Nephron progenitor cell (in vitro differentiated cells): ENCODE measurements at regions not wholly inside any gene's neighbourhood (a gene's known extent, or its start where the extent isn't known, plus 50 kb on each side); places are given as distances from the start of the nearest gene placed in this dataset.

ENCODE experiments used
- DNase-seq: peaks from one replicate; pipeline ENCODE4 v3.0.0; 2021
- H3K27ac Mint-ChIP-seq: 2 replicates; pipeline ENCODE4 v1.8.0; 2021; ENCODE audit warnings: mild to moderate bottlenecking, moderate library complexity, mixed read lengths
- H3K27me3 Mint-ChIP-seq: 2 replicates; pipeline ENCODE4 v1.8.0; 2021; ENCODE audit warnings: mild to moderate bottlenecking, low read depth, mixed read lengths; ENCODE audit not compliant: poor library complexity
- H3K36me3 Mint-ChIP-seq: 2 replicates; pipeline ENCODE4 v1.8.0; 2021; ENCODE audit warnings: low read depth, mixed read lengths
- H3K4me1 Mint-ChIP-seq: 2 replicates; pipeline ENCODE4 v1.8.0; 2021; ENCODE audit warnings: mixed read lengths
- H3K4me3 Mint-ChIP-seq: 2 replicates; pipeline ENCODE4 v1.8.0; 2021; ENCODE audit warnings: mild to moderate bottlenecking, moderate library complexity, mixed read lengths
- H3K9me3 Mint-ChIP-seq: 2 replicates; pipeline ENCODE4 v1.8.0; 2021; ENCODE audit warnings: mild to moderate bottlenecking, moderate library complexity, mixed read lengths
- TF ChIP-seq, protein P1 (sequence below): fragments of 200-600 bp; sonication (generic); IDR thresholded peaks from 2 replicates; pipeline ENCODE4 v1.5.0; 2021; ENCODE audit warnings: antibody characterized with exemption

DNA sequence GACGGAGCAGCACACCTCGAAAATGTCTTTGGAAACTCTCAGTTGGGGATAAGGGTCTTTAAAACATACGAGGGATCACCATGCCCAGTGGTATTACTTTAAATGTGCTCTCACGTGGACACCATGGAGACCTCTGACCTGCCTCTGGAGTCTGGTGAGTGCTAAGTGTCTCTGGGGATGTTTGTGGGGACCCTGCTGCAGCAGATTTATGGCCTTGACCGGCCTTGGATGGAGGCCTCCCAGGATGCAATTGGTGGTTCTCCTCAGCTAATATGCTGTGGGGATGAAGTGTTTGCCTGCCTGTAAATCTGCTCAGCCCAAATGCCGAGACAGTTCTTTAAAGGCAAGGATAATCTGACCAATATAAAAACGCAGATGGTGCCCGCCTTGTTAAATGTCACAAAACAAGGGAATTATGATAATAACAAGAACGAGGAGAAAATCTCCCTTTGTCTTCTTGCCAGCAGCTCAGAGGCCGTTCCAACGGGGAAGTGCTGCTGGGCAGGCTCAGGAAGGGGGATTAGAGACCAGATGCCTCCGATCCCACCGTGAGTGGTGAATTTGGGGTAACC lies 154.4 kb downstream of the ABCC12 start:
- DNase-seq = peak; percentile 65
- Mint-ChIP-seq H3K4me1 (peaks cover 48% of the 10 kb centered on the region), H3K4me3 (peak overlapping the region; percentile 51), H3K27ac (peak overlapping the region; percentile 70), H3K27me3 (peaks cover 5% of the 10 kb centered on the region), H3K36me3 (peaks cover 2% of the 10 kb centered on the region), H3K9me3 (peaks cover 5% of the 10 kb centered on the region)
- TF ChIP-seq, protein P1, sequence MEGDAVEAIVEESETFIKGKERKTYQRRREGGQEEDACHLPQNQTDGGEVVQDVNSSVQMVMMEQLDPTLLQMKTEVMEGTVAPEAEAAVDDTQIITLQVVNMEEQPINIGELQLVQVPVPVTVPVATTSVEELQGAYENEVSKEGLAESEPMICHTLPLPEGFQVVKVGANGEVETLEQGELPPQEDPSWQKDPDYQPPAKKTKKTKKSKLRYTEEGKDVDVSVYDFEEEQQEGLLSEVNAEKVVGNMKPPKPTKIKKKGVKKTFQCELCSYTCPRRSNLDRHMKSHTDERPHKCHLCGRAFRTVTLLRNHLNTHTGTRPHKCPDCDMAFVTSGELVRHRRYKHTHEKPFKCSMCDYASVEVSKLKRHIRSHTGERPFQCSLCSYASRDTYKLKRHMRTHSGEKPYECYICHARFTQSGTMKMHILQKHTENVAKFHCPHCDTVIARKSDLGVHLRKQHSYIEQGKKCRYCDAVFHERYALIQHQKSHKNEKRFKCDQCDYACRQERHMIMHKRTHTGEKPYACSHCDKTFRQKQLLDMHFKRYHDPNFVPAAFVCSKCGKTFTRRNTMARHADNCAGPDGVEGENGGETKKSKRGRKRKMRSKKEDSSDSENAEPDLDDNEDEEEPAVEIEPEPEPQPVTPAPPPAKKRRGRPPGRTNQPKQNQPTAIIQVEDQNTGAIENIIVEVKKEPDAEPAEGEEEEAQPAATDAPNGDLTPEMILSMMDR = no peak

DNA sequence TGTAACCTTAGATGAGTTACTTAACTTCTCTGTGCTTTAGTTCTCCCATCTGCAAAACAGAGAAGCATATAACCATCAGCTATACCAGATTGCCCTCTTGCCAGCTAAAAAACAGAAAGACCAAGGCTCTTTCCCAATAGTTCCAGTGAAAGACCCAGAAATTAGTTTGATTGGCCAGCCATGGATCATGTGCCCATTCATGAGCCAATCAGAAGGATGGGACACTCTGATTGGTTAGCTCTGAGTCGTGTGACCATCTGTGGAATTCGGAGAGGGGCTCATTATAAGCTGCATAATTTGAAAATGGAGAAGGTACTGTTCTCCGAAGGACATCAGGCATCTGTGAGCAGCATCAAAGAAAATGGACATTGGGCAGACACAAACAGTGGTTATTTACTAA lies 155.2 kb downstream of the ABCC12 start:
- no peak for DNase-seq
- Mint-ChIP-seq H3K4me3 (no peak overlapping the region), H3K27ac (no peak overlapping the region), H3K9me3 (no peaks in the 10 kb centered on the region), H3K27me3 (peaks cover 5% of the 10 kb centered on the region), H3K36me3 (no peaks in the 10 kb centered on the region), H3K4me1 (peaks cover 48% of the 10 kb centered on the region)
- TF ChIP-seq, protein P1 = no peak

DNA sequence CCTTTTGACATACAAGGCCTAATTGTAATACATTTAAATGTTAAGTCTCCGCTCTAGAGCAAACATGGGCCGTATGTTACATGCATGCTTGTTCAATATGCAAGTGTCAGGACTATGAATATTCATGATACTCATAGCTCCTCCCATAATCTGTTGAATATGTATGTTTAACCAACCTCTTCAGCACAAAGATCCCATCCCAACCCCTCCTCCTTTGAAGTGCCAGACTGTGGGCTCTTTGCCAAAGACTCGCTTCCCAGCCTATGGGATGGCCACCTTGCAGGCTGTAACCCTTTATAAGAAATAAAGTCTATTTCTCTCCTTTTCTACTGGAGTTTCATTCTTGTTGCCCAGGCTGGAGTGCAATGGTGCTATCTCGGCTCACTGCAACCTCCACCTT lies 156.2 kb downstream of the ABCC12 start:
- Mint-ChIP-seq H3K27ac (no peak overlapping the region), H3K27me3 (peaks cover 5% of the 10 kb centered on the region), H3K9me3 (peaks cover under 1% of the 10 kb centered on the region), H3K4me1 (peaks cover 43% of the 10 kb centered on the region), H3K4me3 (no peak overlapping the region), H3K36me3 (no peaks in the 10 kb centered on the region)
- TF ChIP-seq, protein P1 = no peak
- no peak for DNase-seq

DNA sequence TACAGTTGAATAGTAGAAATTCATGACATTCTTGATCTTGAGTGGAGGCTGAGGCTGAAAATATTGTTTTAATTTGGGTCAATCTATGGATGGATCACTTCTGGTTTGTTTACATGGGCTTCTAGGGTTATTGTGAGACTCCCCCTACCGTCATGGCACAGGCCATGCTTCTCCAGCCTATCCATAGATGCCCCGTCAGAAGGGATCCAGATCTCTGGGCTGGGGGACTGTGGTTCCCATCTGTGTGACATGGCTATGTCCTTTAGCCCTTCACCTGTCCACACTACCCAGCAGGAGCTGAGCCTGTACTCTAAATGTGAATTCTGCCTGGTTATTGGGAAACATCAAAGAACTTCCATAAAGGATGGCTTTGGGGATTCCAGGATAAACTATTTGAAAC lies 160.4 kb downstream of the ABCC12 start:
- H3K9me3 Mint-ChIP-seq = peaks cover 30% of the 10 kb centered on the region
- H3K27me3 Mint-ChIP-seq = peaks cover 12% of the 10 kb centered on the region
- H3K27ac Mint-ChIP-seq = no peak overlapping the region
- no peak overlapping the region for H3K4me3 Mint-ChIP-seq
- DNase-seq = no peak
- peaks cover 8% of the 10 kb centered on the region for H3K36me3 Mint-ChIP-seq
- peaks cover 13% of the 10 kb centered on the region for H3K4me1 Mint-ChIP-seq
- TF ChIP-seq, protein P1 = no peak

DNA sequence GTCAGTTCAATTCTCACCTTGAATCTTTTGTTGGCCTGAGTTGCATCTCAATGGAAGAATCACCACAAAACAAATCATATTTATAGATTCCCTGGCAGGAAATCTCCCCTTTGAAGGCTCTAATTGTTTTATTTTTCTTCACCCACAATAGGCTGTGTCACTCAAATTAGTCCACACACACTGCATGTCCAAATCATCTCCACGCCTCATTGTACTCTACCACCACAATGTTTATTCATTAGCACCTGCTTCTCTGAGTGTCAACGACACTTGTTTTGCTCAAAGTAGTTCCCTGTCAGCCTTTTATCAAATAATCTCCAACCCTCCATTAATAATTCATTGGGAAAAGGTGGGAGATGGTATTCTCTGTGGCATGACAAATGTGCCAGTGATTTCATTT lies 164.3 kb downstream of the ABCC12 start:
- DNase-seq = no peak
- H3K4me3 Mint-ChIP-seq = no peak overlapping the region
- TF ChIP-seq, protein P1 = no peak
- no peak overlapping the region for H3K27ac Mint-ChIP-seq
- H3K9me3 Mint-ChIP-seq = peaks cover 42% of the 10 kb centered on the region
- H3K36me3 Mint-ChIP-seq = peaks cover 8% of the 10 kb centered on the region
- peaks cover 15% of the 10 kb centered on the region for H3K27me3 Mint-ChIP-seq
- peaks cover 10% of the 10 kb centered on the region for H3K4me1 Mint-ChIP-seq

DNA sequence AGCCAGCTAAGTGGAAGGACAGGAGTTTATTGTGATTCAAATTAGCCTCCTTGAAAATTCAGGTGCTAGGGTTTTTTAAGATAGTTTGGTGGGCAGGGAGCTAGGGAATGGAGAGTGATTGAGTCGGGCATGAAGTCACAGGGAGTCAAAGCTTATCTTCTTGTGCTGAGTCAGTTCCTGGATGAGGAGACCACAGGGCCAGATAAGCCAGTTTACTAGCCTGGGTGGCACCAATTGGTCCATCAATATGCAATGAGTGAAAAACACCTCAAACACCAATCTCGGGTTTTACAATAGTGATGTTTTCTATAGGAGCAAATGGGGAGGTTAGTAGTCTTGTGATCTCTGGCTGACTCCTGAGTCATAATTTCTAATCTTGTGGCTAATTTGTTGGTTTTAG lies 165.1 kb downstream of the ABCC12 start:
- Mint-ChIP-seq H3K4me3 (no peak overlapping the region), H3K9me3 (peaks cover 42% of the 10 kb centered on the region), H3K4me1 (peaks cover 16% of the 10 kb centered on the region), H3K27me3 (peaks cover 15% of the 10 kb centered on the region), H3K27ac (no peak overlapping the region), H3K36me3 (peaks cover 8% of the 10 kb centered on the region)
- TF ChIP-seq, protein P1 = no peak
- DNase-seq = no peak
